ENCODE measurements at regions not wholly inside any gene's neighbourhood (a gene's known extent, or its start where the extent isn't known, plus 50 kb on each side); places are given as distances from the start of the nearest gene placed in this dataset.

DNA sequence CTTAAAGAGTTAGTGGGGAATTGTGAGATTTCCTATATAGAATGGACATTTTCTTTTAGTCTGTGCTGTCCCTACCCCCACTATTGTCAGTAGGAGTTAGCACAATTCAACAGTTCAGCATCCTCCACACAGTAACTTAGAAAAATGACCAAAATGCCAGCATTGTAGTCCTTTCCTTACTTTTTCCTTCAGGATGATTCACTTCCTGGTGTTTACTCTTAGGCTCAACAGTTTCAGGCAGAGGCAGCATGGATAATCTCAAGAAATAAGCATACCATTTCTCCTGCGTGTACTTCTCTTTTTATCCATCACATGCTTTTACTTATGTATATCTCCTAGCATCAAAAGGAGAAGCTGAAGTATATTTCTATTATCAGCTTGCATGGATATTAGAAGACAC lies 683.4 kb downstream of the SLC16A7 start:
- Mint-ChIP-seq H3K27ac (no peak overlapping the region), H3K27me3 (ENCODE audit: low read depth) (no peaks in the 10 kb centered on the region), H3K4me3 (no peak overlapping the region), H3K36me3 (ENCODE audit: low read depth) (no peaks in the 10 kb centered on the region), H3K4me1 (no peaks in the 10 kb centered on the region), H3K9me3 (peaks cover 3% of the 10 kb centered on the region)
- TF ChIP-seq, protein P1, sequence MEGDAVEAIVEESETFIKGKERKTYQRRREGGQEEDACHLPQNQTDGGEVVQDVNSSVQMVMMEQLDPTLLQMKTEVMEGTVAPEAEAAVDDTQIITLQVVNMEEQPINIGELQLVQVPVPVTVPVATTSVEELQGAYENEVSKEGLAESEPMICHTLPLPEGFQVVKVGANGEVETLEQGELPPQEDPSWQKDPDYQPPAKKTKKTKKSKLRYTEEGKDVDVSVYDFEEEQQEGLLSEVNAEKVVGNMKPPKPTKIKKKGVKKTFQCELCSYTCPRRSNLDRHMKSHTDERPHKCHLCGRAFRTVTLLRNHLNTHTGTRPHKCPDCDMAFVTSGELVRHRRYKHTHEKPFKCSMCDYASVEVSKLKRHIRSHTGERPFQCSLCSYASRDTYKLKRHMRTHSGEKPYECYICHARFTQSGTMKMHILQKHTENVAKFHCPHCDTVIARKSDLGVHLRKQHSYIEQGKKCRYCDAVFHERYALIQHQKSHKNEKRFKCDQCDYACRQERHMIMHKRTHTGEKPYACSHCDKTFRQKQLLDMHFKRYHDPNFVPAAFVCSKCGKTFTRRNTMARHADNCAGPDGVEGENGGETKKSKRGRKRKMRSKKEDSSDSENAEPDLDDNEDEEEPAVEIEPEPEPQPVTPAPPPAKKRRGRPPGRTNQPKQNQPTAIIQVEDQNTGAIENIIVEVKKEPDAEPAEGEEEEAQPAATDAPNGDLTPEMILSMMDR (IDR thresholded peaks at IDR 0.05; ENCODE audit: unreplicated experiment in 3 of 3): no peak

DNA sequence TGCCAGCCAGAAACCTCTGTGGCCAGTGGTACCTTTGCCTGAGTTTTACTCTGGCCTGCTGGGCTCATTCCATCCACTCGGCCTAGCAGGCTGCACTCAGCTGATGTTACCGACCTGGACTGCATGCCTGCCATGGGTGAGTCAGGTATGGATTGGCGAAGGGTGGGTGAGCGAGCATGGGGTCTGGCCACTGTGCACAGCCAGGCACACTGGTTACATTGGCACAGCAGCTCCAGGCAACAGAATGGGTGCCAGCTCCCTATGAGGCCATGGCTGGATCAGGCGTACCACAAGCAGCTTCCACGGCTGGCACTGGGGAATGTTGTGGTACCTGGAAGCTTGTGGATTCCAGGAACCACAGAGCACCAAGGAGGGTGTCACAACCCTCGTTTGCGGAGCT lies 685.7 kb downstream of the SLC16A7 start:
- TF ChIP-seq, protein P1 (IDR thresholded peaks at IDR 0.05; ENCODE audit: unreplicated experiment in 3 of 3): no peak
- H3K27ac Mint-ChIP-seq: no peak overlapping the region

DNA sequence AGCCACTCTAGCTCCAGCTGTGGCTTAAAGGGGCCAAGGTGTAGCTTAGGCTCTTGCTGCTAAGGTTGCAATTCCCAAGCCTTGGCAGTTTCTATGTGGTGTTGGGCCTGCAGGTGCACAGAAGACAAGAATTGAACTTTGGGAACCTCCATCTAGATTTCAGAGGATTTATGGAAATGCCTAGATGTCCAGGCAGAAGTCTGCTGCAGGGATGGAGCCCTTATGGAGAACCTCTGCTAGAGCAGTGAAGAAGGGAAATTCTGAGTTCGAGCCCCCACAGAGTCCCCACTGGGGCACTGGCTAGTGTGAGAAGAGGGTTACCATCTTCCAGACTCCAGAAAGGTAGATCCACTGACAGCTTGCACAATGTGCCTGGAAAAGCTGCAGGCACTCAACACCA lies 694.7 kb downstream of the SLC16A7 start:
- peaks cover 23% of the 10 kb centered on the region for H3K9me3 Mint-ChIP-seq
- H3K27me3 Mint-ChIP-seq (ENCODE audit: low read depth): no peaks in the 10 kb centered on the region
- no peak overlapping the region for H3K4me3 Mint-ChIP-seq
- no peak overlapping the region for H3K27ac Mint-ChIP-seq
- no peaks in the 10 kb centered on the region for H3K4me1 Mint-ChIP-seq
- TF ChIP-seq, protein P1 (IDR thresholded peaks at IDR 0.05; ENCODE audit: unreplicated experiment in 3 of 3): no peak
- H3K36me3 Mint-ChIP-seq (ENCODE audit: low read depth): no peaks in the 10 kb centered on the region

More for the DNA sequence above, 685.7 kb downstream of the SLC16A7 start:
- no peaks in the 10 kb centered on the region for H3K36me3 Mint-ChIP-seq (ENCODE audit: low read depth)
- H3K27me3 Mint-ChIP-seq (ENCODE audit: low read depth): peaks cover 4% of the 10 kb centered on the region
- H3K9me3 Mint-ChIP-seq: peaks cover 3% of the 10 kb centered on the region
- no peaks in the 10 kb centered on the region for H3K4me1 Mint-ChIP-seq
- H3K4me3 Mint-ChIP-seq: no peak overlapping the region

DNA sequence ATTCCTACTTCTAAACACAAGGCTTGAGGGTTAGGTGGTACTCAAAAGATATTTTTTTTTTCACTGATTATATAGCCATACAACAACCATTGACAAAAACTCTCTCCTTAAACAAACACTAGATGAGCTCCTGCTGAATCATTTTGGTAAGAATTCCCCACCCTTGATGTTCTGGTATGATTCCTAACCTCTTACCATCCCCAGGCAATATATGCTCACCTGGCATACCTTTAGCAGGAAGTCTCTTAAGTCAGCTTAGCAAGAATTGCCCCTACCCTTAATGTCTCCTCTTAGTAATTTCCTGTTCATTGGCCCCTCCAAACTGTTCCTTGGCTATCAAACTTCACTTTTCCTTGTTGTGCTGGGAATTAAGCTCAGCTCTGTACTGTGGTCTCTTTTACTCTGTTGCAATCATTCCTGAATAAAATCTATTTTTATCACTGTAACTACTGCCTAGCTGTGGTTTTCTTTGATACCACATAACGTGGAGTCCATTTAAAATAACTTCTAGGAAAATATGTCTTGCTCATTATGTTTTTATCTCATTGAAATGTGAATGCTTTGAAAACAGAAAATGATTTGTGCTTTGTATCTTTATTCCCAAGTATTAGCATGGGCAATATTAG lies 712.6 kb downstream of the SLC16A7 start:
- H3K4me1 Mint-ChIP-seq: no peaks in the 10 kb centered on the region

DNA sequence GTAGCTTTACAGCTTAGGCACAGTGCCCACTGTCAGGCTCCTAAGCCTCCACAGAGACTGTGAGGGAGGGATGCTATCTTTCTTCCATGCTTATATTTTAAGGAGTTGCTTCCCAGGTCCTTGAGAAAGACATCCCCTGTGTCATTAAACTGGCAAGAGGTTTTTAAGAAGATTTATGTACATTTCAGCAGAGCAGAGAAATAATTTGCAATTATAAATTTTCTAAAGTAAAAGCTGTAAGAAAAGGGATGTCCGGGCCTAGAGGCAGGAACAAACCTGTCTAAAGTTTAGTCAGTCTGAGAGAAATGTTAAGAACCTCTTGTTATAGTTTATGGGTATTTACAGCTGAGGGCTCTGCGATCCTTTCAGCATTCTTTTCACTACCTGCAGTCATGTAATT lies 716.1 kb downstream of the SLC16A7 start:
- TF ChIP-seq, protein P1 (IDR thresholded peaks at IDR 0.05; ENCODE audit: unreplicated experiment in 3 of 3): no peak
- Mint-ChIP-seq H3K27me3 (ENCODE audit: low read depth) (no peaks in the 10 kb centered on the region), H3K4me1 (no peaks in the 10 kb centered on the region), H3K36me3 (ENCODE audit: low read depth) (no peaks in the 10 kb centered on the region), H3K27ac (no peak overlapping the region), H3K9me3 (no peaks in the 10 kb centered on the region), H3K4me3 (no peak overlapping the region)

More for the DNA sequence above, 712.6 kb downstream of the SLC16A7 start:
- no peaks in the 10 kb centered on the region for H3K36me3 Mint-ChIP-seq (ENCODE audit: low read depth)
- H3K27ac Mint-ChIP-seq: no peak overlapping the region
- no peaks in the 10 kb centered on the region for H3K27me3 Mint-ChIP-seq (ENCODE audit: low read depth)
- TF ChIP-seq, protein P1 (IDR thresholded peaks at IDR 0.05; ENCODE audit: unreplicated experiment in 3 of 3): no peak
- no peaks in the 10 kb centered on the region for H3K9me3 Mint-ChIP-seq
- no peak overlapping the region for H3K4me3 Mint-ChIP-seq

DNA sequence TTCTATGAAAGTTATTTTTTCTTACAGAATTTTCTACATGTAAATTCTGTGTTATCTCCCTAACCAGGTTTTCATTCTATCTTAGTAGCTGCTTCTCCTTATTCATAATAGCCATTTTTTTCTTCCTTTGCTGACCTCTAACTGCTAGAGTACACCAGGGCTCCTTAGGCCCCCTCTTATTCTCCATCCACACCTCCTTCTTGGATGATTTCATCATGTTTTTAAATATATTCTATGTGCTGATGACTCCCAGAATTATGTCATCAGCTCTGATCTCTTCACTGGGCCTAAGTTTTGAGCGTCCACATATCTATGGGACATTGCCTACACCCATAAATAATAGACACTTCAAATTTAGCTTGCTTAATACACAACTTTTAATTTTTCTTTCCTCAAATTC lies 721.5 kb downstream of the SLC16A7 start:
- Mint-ChIP-seq H3K27me3 (ENCODE audit: low read depth) (no peaks in the 10 kb centered on the region), H3K9me3 (no peaks in the 10 kb centered on the region)
- TF ChIP-seq, protein P1 (IDR thresholded peaks at IDR 0.05; ENCODE audit: unreplicated experiment in 3 of 3): no peak

More for the DNA sequence above, 721.5 kb downstream of the SLC16A7 start:
- Mint-ChIP-seq H3K27ac (no peak overlapping the region), H3K36me3 (ENCODE audit: low read depth) (no peaks in the 10 kb centered on the region), H3K4me3 (no peak overlapping the region), H3K4me1 (no peaks in the 10 kb centered on the region)

All from nephron (organoid).